Fibroblast of gingiva (primary cell): ENCODE measurements at regions not wholly inside any gene's neighbourhood (a gene's known extent, or its start where the extent isn't known, plus 50 kb on each side); places are given as distances from the start of the nearest gene placed in this dataset.
A peak's percentile ranks its signal among the peaks of the same experiment; 100 is the strongest.
"Not testable (repeated sequence)": the region's sequence is repeated elsewhere in the genome, so short reads cannot be mapped to it uniquely, and the experiment has no call there.

Experiments
- DNase-seq: peaks from one replicate; pipeline ENCODE4 v3.0.0-alpha.2; 2011; ENCODE audit warnings: low read depth

DNA sequence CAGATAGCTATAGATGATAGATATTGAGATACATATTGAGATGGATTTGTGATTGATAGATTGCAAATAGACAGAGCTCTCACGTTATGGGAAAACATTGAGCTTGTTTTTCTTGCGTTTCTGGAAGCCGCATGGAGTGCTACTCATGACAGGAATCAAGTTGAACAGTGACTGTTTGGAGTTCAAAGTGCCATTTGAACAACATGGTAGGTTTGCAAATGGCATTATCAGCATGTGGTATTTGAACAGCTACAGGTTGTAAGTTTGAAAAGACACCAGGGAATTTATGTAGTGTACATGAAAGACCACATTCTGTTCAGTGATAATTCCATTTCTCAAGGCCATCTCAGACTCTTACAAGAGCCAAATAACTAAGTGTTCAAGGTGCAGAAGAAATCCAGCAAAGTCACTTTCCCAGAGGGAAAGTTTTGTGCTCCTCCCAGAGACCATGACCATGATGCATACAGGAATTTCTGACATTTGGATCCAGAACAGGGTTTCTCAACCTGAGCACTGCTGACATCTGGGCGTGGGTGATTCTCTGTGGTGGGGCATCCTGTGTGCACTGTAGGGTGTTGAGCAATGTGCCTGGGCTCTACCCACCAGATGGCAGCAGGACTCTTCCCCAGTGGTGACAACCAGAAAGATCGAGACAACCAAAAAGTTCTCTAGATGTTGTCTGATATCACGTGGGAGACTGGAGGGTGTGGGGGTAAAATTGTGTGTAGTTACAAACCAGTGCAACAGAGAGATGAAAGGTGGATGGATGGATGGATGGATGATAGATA is 399.1 kb upstream of the AMELY start:
- DNase-seq, result peak; percentile 64

DNA sequence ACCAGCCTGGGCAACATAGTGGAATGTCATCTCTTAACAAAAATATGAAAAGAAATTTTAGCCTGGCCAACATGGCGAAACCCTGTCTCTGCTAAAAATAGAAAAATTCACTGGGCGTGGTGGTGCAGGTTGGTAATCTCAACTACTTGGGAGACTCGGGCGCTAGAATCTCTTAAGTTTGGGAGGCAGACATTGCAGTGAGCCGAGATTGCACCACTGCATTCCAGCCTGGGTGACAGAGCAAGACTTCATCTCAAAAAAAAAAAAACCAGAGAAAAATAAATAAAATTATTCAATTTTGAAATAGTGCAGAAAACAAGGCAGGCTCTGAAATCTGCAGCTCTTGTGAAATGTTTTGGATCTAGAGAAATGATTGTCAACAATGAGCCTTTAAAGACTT is 397.3 kb upstream of the AMELY start:
- peak; percentile 62 for DNase-seq

DNA sequence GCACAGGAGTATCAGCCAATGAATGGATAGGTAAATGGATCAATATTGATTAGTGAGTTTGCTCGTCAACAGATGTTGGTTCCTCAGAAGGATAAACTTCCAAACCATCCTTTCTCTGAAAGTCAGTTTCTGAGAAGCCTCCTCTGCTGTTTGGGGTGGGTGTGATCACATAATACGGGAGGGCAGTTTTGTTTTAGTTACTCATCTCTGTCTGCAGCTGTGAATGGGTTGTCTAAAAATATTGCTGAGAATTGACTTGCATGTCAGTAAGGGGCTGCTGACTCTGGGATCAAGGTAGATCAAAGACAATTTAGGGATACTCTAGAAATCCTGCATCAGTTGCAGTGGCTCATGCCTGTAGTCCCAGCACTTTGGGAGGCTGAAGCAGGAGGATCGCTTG is 390.8 kb upstream of the AMELY start:
- no peak for DNase-seq

DNA sequence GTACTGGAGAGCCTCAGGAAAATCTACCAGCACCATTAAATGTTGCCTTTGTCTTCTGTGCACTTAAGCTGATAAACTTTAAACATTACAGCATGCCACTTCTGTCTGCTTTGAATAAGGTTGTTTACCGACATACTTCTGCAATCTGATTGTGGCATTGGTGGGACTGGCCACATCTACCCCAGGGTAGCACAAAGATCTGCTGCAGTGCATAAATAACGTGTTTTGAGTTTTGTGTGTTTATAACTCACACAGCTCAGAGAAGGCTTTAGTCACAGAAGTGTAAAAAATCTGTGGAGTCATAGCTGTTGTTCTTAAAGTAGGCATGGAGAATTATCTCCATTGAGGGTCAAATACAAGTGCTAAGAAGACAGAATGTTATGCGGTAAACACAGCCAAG is 388.4 kb upstream of the AMELY start:
- no peak for DNase-seq

DNA sequence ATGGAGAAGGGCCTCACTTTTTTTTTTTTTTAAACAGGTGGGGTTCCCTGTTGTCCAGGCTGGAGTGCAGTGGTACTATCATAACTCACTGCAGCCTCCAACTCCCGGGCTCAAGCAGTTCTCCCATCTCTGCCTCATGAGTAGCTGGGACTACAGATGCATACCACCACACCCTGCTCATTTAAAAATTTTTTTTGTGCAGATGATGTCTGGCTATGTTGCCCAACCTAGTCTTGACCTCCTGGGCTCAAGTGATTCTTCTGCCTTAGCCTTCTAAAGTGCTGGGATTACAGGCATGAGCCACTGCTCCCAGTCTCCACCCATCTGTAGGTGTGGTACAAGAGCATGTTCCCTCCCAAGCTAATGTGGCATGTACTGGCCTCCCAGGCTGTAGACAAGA is 380.6 kb upstream of the AMELY start:
- DNase-seq, result no peak

DNA sequence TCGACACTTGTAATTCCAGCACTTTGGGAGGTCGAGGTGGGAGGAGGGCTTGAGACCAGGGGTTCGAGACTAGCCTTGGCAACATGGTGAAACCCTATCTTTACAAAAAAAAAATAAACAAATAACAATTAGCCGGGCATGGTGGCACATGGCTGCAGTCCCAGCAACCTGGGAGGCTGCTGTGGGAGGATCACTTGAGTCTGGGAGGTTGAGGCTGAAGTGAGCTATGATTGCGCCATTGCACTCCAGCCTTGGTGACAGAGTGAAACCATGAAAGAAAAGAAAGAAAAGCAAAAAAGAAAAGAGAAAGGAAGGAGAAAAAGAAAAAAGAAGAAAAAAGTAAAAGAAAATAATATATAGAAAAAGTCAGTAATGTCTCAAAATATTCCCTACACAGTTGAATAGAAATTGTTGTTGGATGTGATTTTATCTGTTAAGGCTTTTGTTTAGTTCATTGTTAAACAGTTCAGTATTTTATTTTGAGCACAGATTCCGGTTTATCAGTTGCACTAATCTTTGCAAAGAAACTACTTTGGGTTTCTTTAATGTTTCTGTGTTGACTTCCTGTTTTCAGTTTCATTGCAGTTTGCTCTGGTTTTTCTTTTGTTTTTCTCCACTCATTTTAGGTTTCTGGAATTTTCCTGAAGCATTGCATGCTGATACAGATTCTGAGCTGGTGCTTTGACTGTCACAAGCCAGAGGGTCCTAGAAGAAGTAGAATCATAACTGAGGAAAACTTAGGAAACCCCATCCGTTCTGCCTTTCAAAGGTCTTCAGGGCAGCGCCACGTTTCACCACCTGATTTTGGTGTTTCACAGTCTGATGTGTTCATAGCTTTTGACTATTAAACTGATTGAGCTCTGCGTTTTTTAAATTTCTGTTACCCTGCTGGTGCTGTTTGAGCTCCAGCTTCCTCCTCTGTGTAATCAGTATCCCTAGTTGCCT is 378.6 kb upstream of the AMELY start:
- no peak for DNase-seq

DNA sequence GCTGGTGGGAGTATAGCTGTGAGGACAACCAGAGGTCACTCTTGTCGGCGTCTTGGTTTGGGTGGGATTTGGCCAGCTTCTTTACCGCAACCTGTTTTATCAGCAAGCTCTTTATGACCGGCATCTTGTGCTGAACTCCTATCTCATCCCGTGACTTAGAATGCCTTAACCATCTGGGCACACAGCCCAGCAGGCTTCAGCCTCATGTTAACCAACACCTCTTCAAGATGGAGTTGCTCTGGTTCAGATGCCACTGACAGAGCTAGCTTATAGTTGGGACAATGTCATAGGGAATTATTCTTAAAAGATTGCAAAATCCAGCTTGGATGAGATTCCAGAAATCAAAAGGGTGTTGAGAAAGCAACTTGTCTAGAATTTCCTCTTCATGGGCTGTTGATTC is 377.1 kb upstream of the AMELY start:
- peak; percentile 22 for DNase-seq

DNA sequence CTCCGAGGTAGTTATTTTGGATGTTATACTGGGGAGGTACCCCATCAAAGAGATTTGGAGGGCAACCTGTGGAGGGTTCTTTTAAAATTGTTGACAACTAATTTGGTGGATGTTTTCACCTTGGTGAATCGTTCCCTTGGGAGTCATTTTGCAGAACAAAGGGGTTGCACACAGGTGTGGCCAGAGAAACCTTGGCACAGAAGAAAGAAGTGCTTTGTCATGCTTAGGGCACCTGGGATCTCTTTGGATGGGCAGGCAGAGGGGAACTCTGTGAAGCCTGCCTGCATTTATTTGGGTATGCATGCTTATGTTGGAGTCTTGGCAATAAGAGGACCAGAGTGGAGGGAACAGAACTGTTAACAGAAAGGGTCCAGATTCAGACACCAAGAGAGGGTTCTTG is 376.4 kb upstream of the AMELY start:
- not testable (repeated sequence) for DNase-seq

DNA sequence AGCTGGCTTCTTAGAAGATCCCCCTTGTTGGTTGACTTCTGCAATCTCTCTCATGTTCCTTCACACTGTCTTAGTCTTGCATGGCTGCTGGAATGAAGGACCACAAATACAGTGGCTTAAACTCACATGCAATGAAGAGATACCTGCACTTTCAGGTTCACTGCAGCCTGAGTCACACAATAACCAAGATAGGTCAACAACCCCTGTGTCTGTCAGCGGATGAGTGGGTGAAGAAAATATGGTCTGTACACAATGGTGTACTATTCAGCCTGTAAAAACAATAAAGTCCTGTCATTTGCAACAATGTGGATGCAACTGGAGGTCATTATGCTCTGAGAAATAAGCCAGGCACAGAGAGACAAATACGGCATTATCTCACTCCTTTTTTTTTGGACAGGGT is 373.8 kb upstream of the AMELY start:
- no peak for DNase-seq

DNA sequence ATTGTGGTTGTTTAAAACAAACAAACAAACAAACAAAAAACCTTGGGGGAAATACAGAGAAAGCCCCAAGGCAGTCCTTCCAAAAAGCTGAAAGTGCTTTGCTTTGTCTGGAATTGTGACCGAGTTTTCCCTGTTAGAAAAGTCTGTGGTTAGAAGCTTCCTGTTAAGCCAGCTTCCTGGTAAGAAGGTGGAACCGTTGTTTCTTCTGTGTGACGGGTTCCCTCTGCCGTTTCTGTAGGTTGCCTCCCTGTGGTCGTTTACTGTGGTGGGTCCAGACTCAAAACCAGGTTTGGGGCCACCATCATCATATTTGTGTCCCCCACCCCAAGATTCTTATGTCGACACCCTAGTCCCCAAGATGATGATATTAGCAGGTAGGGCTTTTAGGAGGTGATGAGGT is 371.4 kb upstream of the AMELY start:
- no peak for DNase-seq

DNA sequence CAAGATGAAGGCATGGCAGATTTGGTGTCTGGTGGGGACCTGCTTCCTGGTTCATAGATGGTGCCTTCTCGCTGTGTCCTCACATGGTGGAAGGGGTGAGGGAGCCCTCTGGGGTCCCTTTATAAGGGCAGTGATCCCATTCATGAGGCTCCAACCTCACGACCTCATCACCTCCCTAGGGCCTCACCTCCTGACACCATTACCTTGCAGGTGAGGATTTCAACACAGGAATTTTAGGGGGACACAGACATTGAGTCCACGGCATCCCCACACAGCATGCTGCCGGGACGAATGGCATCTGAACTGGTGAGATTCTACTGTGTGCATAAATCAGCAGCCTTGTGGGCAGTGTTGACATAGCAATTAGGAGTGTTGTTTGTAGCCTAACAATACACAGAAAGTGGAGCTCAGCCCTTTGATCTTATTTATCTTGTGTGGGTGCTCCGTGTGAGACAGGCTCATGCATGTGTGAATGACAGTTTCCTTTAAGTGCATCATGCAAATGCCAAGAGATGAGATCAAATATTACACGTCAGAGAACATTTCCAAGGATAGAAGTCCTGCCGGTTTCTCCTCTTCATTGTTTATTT is 368.7 kb upstream of the AMELY start:
- DNase-seq, result not testable (repeated sequence)

DNA sequence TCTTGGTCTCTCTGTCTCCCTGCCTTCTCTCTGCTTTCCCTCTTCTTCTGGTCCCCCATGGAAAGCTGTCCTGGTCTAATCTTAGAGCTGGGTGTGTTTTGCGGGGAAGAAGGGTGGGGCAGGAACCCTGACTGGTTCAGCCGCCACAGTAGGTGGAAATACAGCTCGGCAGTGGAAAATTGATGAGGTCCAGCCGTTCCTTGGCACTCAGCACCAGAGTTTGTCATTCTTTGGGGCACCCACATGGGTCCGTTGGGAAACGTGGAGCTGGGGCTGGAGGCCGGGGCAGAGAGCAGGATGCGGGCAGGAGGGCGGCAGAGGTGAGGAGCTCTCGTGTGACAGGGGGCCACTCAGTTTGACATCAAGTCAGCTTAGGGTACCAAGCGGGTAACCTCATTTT is 364.2 kb upstream of the AMELY start:
- peak; percentile 48 for DNase-seq

DNA sequence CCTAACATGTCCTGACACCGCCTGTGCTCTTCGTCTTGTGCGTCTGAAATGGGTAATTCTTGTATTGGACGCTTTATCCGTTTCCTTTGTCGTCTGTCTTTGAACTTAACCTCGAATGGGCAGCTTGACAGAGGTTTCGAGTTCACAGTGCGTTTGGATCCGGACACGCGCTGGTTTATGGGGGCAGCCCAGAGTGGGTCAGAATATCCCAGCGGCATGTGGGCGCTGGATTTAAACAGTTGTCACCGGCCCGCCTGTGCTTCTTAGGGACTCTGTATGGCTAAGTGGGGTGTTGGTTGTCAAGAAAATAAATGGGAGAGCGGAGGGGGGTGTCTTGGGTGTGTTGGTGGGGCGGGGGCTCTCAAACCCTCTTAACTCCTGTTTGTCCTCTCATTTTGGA is 363.5 kb upstream of the AMELY start:
- DNase-seq, result no peak

DNA sequence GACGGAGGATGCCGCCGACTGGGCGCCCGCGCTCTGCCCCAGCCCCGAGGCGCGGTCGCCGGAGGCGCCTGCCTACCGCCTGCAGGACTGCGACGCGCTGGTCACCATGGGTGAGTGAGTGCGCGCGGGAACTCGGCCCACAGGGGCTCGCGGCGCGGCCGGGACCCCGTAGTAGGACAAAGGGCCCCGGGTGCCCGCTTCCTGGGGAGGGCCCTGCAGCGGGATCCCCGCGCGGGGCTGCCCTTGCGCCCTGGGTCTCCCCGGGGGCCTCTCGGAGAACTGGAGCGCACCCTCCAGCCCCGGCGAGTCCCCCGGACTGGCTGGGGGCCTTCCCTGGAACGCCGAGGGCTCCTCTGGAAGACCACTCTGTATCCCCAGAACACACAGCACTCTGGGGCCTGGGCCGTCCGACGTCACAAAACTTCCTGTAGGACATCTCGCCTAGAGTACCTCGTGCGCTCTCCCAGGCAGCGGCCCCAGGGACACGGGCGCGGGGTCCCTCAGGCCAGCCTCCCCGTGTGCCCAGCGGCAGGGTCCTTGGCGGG is 362.9 kb upstream of the AMELY start:
- peak; percentile 11 for DNase-seq

DNA sequence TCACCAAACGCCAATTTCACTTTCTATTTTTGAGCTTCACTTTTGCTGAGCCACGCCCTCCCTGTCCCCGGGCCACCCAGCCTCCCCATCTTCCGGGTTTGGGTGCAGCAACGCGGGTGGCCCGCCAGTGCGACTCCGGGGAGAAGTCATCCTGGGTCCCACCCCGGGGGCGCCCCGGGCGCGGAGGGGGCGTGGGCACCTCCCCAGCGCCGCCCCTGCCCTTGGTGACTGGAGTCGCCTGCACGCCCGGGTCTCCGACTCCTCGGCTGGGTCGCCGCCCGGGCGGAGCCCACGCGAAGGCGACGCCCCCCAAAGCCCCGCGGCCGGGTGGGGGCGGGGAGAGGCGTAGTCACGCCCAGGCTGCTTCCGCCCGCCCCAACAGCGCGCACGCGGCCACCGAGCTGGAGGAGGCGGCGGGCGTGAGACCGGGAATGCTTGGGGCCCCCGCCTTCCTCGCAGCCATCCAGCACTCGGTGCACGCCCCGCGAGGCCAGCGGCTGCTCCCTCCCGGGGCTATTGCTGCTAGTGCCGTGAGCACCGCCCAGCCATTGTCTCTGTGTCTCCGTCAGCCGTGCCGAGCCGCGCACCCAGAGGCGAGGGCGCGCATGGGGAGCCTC is 362.1 kb upstream of the AMELY start:
- peak; percentile 80 for DNase-seq

DNA sequence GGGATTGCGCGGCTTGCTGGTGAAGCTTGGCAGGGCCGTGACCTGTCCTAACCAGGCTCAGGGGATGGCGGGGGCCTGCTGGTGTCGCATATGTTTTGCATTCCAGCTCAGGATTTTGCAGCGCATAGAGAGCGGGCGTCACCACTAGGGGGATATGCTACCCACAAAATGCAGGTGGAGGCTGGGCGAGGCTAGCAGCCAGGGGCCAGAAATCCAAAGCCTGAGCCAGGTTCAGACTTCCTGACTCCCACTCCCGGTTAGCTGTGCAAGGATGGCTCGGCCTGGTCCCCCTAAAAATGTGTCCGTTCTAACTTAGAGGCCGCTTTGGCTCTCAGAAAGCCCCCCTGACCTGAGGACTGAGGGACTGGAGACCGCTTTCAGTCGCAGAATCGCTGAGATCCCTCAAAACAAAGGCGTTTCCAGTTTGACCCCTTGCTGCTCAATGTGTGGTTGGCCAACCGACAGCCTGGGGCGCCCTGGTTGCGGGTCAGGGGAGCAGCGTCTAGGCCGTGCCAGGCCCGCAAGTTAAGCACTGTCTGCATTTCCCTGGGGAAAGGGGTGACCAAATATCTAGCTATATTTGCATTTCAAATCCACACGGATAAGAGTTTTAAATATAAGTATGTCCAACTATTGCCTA is 361.1 kb upstream of the AMELY start:
- DNase-seq, result peak; percentile 19

DNA sequence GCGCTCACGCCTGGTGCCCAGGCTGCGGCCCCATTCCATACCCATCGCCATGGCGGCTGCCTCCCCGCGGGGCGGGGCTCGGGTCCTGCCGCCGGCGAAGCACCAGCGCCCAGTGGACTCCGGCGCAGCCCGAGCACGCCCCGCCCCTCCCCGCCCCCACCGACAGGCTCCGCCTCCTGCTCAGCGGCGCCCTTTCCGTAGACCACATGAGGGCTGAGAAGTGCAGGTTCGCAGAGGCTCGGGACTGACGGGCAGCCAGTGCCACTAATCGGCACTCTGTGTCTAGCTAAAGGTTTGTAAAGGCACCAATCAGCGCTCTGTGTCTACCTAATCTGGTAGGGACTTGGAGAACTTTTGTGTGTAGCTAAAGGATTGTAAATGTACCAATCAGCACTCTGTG is 352.2 kb upstream of the AMELY start:
- no peak for DNase-seq

DNA sequence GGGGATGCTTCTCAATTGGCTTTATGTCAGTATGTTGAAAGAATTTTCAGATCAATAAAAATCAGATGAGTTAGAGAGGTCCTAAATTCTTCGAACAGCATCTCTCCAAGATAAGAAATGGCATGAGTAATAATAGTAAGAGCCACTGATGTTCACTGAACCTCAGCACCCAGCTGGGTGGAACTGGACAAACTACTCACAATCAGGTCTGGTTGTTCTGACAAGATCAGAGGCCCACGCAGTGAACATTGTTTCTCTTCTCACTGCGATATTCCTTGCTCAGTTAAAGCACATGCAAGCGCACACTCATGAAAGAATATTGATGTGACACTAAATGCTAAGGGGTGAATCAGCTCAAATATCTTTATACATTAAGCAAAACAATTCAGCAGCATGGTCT is 351.0 kb upstream of the AMELY start:
- DNase-seq, result no peak

DNA sequence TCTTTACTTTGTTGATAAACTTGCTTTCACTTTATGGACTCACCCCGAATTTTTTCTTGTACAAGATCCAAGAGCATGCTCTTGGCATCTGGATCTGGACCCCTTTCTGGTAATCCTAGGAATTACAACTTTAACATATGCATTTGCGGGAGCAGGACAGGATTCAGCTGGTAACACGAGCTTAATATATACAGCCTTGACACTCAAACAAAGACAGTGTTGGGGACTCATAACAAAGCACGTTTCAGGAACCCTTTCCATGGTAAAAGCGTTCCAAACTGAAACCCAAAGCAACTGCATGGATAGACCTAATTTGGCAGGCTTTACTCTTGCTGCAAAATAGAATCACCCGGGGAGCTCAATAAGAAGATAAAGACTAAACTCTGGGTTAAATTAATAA is 349.7 kb upstream of the AMELY start:
- no peak for DNase-seq

DNA sequence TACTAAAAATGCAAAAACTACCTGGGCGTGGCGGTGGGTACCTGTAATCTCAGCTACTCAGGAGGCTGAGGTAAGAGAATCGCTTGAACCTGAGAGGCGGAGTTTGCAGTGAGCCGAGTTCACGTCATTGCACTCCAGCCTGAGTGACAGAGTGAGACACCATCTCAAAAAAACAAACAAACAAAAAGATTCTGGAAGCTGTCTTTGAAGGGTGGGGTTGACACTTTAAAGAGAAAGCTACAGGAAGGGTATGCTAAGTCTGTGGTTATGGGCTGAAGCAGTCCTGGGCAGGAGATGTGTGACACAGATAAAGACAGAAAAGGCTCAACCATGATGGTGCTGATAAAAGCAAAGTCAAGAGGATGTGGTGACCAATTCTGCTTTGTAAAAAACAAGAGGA is 328.5 kb upstream of the AMELY start:
- no peak for DNase-seq

DNA sequence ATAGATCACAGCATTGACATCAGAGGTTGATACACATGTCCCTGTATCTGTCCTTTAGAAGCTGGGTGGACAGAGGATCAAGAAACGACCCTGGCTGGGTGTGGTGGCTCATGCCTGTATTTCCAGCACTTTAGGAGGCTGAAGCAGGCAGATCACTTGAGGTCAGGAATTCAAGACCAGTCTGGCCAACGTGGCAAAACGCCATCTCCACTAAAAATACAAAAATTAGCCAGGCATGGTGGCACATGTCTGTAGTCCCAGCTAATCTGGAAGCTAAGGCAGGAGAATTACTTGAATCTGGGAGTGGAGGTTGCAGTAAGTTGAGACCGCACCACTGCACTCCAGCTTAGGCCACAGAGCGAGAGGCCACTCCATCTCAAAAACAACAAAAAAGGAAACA is 300.4 kb upstream of the AMELY start:
- DNase-seq, result no peak

DNA sequence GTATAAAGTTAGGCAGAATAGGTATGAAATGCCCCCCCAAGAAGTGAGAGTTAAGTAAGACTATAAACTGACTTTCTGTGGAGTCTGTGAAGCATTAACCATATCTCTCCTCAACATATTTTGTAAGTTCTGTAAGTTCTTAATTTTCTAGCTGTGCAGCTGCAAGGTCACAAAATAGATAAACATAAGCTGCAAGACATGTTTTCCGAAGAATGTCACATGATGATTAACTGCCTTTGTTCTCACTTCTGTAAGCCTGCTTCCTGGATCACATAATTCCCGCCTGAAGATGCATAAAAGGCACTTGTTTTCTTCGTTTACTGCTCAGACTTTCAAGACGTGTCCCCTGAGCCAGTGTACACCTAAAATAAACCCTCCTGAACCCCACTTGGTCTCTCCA is 292.9 kb upstream of the AMELY start:
- no peak for DNase-seq
